DMS53 treated with DMSO at 0.1 percent for 48 hours (cell line): ENCODE measurements at regions not wholly inside any gene's neighbourhood (a gene's known extent, or its start where the extent isn't known, plus 50 kb on each side); places are given as distances from the start of the nearest gene placed in this dataset.
A peak's percentile ranks its signal among the peaks of the same experiment; 100 is the strongest.

Source experiments
- DNase-seq: peaks from one replicate; lab custom pipeline; 2025; ENCODE audit not compliant: unreplicated experiment; lab: John Stamatoyannopoulos, UW

DNA sequence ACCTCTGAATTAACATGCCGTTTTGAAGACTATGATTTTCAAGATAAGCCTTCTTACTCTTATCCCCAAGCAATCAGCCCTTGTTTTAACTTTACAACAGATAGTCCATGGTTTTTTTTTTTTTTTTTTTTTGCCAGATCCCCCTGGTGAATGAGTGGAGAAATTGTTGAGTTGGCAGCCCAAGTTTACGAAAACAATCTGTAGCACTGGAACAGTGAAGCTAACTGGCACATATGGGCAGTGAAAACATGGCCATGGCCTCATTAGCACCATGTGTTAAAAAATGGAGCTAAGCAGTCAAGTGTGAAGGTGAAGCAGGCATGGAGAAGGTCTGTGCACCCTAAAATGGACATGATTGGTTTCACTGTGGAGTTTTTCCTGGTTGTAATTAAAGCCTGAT lies 812.1 kb upstream of the MIR17HG start:
- DNase-seq: no peak

DNA sequence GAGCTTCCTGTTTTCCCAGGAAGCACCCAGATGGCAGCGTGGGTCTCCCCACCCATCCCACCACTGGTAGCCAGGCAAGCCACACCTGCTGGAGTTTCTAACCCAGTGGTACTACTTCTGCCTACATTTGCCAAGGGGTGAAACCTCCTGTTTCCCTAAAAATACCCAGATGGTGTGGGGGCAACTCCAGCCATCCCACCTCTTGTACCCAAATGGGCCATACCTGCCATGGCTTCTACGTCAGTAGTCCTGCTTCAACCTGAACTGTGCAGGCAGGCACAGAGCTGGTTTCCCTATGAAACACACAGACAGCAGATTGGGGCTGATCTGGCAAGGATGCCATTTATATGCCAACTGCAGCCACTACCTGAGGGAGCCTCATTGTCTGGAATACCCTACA lies 809.4 kb upstream of the MIR17HG start:
- no peak for DNase-seq

DNA sequence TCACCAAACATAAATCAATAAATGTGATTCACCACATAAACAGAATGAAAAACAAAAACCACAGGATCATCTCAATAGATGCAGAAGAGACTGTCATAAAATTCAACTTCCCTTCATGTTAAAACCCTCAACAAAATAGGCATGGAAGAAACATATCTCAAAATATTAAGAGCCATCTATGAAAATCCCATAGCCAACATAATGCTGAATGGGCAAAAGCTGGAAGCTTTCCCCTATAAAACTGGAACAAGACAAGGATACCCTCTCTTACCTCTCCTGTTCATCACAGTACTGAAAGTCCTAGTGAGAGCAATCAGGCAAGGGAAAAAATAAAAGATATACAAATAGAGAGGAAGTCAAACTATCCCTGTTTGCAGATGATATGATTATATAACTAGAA lies 806.1 kb upstream of the MIR17HG start:
- DNase-seq: no peak

DNA sequence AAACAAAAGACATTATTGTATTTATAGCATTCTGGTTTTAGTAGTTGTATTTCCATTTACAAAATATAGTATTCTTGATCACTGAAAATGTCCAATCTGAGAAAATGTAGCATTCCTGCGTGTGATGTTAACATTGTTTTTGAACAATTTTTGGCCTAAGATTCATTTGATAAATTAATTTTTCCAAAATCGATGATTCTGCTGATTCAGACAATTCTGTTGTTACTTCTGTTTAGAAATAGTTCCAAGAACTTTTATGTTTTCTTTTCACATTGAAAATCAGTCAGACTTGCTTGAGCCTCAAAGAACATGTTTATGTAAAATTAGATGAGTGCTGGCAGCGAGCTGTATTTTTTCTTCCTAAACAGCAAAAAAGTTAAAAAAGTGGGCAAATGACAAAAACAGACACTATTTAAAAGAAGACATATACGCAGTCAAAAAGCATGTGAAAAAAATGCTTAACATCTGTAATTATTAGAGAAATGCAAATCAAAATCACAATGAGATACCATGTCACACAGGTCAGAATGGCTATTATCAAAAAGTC lies 804.5 kb upstream of the MIR17HG start:
- no peak for DNase-seq

DNA sequence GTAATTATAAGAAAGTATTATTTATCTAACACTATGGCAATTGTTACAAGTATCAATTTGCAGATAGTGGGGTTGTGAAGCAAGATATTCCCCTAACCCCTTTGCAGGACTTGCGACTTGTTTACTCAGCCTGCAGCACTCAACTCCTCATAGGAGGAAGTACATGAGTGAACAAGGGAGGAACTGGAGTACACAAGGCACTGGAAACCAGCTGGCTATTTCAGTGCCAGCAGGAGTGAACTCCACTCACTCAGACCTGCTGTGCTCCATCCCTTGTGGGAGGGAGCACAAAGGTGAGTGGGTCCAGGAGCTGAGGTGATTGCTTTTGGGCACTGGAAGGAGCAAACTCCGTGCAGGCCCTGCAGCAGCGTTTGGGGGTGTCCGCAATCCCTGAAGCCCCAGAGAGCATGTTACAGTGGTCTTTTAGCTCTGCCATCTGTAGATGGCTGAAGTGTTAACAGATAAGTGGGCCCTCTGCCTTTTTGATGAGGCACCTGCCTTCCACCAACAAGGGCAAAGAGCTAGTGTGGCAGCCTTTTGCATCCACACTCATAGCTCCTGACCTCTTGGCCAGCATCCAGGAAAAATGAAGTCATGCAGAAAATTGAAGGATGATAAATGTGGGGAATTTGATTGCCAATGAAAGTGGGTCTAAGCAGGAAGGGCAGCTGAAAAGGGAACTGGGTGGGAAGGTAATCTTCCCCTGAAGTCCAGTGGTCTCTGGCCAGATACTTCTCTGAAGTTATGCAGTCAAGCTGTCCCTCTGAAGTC lies 802.2 kb upstream of the MIR17HG start:
- peak; percentile 31 for DNase-seq

DNA sequence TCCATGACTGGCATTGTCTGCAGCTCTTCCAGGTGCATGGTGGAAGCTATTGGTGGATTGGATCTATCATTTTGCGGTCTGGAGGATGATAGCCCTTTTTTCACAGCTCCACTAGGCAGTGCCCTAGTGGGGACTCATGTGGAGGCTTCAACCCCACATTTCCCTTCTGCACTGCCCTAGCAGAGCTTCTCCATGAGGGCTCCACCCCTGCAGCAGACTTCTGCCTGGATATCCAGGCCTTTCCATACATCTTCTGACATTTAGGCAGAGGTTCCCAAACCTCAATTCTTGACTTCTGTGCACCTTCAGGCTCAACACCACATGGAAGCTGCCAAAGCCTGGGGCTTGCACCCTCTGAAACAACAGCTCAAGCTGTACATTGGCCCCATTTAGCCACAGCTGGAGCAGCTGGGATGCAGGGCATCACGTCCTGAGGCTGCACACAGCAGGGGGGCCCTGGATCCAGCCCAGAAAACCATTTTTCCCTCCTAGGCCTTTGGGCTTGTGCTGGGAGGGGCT lies 800.2 kb upstream of the MIR17HG start:
- DNase-seq: no peak

DNA sequence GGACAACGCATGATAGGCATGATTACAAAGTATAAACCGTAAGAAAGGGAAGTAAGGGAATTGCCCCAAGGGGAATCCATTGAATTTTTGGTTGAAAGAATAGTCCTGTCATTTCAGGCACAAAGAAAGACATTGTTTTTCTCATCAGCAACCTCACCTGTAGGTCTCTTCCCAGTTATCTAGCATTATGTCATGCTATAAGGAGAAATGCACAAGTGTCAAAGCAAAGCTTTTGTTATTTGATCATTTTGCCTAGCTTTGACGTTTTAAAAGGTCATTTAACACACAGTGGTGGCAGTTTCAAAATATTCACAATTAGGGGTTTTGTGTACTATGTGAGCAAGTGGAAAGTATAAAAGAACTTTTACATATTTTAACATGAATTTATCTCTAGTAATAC lies 796.2 kb upstream of the MIR17HG start:
- no peak for DNase-seq

DNA sequence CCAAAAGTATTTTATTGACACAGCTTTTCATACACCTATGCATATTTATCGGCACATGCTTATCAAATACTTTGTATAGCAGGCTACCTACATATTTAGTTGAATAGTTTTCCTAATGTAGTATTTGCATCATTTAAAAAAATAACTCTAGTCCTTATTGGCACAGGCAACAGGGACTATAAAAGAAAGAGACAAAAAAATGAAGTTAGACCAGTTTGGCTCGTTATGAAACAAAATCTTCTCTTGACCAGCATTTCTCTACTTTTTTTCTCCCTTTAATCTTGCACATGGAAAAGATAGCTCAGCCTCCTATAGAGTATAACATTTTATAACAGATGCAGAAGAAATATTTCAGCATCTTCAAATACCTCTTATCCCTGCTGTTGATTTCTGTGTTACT lies 794.8 kb upstream of the MIR17HG start:
- no peak for DNase-seq

DNA sequence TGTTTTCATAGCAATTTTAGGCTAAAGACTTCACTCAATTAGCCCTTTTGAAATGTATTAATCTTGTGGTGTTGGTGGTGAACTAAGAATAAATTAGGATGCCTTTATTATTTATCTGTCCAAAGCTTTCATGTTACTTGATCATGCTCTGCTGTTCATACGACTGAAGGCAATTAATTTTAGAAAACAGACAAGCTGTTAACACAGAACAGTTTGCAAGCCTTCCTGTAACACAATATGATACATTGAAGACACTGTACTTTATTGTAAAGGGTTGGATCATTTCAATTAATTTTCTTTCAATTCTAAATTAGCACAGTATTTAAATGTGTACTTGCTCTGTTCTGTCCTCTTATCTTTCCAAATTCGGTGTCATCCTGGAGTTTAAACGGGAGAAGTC lies 794.3 kb upstream of the MIR17HG start:
- DNase-seq: no peak

DNA sequence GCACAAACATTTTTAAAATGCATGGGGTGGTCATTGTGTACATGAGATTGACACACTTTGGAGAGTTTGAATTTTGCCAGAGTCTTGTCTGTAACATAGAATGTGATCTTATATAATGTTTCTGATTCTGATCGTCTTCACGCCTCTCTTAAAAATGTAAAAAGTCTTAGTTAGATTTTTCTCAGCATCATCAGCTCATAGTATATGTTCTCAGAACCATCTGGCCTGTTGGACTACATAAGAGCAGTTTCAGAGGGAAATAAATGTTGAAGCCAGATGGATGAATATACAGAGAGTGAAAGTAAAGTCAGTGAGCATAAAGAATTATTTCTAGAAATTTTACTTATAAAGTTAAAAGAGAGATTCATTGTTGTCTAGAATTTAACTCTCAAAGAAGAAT lies 789.9 kb upstream of the MIR17HG start:
- no peak for DNase-seq

DNA sequence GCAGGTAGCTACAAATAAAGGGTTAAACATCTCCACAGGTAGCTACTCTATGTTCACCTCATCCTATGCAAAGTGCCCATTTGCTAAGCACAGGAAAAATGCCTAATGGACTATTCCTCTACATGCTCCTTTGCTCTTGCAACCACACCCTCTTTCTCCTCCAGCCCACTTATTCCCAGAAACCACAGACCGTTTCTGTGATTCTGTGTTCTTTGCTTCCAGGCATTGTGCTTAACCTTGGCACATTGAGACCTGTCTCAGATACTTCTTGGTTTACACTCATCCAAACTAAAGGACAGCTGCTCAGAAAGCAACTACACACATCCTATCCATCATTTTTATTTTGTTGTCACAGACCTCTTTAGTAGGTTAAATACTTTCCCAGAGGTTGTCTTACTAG lies 785.0 kb upstream of the MIR17HG start:
- DNase-seq: no peak

DNA sequence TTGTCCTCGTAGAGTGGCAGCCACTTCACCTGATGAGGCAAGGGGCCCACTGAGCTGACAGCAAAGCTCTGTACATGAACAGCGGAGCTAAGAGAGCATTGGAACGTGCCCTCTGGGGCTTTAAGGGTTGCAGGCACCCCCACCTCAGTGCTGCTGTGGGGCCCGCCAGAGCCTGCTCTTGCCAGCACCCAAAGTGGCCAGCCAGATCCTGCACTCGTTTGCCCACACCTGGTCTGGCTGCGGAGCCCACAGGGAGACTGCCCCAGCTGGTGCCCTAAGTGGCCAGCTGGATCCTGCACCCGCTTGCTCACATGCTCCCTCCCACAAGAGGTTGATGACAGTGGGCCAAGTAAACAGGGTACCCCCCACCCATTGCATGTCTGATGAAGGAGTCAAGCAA lies 783.4 kb upstream of the MIR17HG start:
- no peak for DNase-seq

DNA sequence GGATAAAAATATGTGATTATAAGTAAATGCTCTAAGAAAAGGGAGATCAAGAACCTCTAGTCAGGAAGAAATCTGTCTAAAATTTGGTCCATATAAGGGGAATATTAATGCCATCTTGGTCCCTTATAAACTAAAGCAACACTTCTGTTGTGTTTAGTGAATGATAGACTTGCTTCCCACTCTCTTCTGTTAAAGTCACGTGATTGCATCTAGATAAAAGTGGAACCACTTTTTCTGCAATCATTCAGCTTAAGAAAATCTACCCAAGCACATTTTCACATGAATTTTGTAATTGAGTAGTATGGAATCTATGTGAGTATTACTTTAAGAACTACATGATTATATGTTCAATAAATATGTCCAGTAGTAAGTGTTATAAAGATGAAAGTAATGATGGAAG lies 782.9 kb upstream of the MIR17HG start:
- no peak for DNase-seq

DNA sequence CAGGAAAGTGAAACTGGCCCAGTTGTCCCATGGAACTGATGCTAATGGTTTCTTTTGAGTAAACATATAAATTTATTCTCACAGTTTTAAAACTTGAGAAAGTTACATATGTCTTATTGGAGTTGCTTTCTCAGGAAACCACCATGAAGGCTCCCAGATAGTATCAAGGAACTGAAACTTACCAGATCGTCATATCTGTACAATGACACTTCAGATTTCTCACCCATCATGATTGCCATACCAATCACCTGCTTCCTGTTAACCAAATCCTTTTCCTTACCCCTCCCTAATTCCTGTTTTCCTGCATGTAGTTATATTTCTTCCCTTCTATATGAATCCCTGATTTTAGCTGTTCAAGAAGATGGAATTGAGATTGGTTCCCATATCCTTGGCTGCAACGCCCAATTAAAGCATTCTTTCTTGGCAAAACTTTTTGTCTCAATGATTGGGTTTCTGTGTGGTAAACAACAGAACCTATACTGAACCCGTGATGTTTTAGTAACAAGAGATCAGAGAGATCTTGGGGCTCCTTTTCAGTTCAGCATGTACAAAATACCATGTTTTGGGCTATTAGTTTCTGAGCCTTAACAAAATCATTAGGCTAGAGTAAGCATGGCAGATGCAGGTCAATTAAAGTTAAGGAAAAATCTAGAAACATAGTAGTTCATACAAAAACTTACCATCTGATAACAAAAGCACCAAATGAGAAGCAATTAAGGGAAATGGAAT lies 781.3 kb upstream of the MIR17HG start:
- no peak for DNase-seq

DNA sequence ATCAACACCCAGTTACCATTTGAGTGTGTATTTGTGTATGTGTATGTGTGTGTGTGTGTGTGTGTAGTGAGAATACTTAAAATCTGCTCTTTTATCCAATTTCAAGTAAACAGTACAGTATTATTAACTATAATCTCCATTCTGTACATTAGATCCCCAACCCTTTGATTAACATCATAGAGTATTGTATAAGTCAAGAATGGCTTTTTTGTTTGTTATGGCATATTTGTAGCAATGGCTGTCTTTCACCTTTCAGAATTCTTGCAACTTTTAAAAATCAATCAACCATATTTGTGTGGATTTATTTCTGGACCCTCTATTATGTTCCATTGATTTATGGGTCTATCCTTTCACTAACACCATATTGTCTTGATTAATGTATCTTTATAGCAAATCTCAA lies 779.3 kb upstream of the MIR17HG start:
- DNase-seq: no peak

DNA sequence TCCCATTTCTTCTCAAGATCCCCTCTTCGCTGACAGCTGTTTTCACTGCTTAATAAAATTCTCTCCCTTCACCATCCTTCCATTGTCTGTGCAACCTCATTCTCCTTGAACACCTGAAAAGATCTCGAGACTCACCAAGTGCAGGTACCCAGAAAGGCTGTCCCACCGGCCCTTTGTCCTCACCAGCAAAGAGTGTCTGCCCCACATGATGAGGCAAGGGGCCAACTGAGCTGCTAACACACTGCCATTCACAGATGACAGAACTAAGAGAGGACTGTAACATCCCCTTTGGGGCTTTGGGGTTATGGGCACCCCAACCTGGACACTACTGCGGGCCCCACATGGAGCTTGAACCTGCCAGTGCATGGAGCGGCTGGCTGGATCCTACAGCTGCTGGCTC lies 771.4 kb upstream of the MIR17HG start:
- no peak for DNase-seq

DNA sequence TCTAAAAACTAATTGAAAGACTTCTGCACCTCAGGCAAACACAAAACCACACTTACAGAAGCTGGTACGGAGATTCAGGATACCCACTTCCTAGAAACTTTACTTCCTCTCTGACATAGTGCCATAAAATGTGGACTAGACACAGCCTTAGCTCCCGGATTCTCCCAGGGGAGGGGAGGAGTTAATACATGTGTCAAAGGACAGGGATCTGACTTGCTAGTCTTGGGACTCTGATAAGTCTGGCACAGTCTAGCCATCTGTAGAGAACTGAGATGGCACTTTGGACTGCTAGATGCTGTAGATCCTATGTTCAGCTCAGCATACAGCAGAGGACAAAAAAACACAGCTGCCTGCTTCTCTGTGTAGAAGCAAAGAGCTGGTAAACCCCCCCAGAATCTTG lies 769.8 kb upstream of the MIR17HG start:
- DNase-seq: no peak

DNA sequence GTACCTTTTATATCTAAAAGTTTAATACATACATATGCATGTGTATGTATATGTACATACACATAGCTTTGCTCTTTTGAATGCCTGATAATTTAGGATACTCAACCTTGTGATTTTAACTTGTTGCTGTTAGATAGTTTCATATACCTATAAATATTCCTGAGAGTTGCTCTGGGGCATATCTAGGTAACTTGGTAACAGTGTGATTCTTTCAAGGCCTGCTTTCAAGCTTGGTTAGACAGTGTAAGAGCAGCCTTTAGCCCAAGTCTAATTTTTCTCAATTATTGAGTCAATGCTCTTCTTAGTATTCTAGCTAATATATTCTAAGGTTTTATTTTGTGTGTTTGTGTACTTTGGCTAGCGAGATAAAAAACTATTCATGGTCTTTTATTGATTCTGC lies 762.1 kb upstream of the MIR17HG start:
- no peak for DNase-seq

DNA sequence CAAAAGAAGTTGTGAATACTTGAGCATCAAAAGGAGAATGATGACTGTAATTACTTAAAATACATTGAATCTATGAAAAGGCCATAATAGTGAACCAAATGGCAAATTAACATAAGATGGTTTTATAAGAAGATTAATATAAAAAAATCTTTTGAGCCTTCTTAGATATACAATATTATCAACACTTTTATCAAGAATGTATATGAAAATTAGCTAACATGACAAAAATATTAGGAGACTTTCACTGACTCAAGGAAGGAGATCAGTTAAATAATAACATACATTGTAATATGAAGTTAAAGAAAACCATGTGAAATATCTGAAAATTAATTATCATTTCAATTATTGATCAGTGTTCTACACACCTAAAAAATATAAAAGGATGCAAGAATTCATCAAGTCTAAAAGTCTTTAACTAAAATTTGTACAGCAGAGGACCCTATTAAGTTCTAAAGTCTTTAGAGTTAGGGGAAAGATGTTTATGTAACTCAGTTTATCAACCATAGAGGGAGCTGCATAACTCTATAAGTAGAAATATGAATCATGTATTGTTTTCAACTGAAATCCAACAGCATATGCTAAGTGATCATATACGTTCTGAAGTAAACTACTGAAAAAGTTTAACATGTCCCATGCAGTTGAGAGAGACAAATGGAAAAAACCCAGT lies 756.1 kb upstream of the MIR17HG start:
- DNase-seq: no peak

DNA sequence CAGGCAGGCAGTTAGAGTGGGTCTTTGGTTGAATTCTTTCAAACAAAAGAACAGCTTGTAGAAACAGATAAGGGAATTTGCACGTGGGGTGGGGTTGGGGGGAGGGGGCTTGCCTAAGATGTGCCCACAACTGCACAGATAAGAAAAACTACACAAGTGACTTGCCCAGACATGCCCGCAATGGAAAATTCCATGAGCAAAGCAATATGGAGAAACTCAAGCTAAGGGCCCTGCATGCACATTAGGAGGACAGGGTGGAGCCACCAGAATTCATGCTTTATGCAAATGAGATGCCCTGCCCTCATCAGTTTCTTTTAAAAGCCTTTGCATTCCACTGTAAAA lies 755.6 kb upstream of the MIR17HG start:
- DNase-seq: no peak

DNA sequence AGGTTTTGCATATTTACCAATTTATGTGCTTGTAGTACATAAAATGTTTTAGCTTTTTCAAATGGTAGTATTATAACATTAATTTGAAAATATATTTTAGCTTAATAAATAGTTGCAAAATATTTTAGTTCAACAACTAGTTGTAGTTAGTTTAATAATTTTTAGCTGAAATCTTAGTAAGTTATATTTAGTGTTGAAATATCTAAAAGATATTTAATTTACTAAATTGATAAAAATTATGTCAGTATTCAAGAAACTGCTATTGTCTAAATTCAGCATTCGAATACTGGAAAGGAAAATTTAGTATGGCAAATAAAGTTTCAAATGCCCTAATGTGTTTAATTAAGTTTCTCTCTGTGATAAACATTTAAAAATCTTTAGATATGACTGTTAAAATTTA lies 754.5 kb upstream of the MIR17HG start:
- no peak for DNase-seq

DNA sequence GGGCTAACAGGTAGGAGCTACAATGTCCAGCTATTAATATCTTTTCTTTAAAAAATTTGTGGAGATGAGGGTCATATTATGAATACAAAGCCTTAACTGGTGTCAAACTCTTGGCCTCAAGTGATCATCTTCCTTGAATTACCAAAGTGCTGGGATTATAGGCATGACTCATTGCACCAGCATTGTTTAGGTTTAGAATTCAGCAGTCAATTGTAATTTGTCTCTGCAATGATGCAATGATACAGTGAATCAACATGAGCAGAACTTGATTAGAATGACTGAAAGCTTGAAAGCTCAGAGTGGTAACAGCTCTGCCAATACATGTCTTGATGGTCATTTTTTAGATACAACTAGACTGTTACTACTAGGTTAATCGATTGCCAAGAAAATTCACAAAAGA lies 752.8 kb upstream of the MIR17HG start:
- DNase-seq: no peak
